Bone marrow (tissue), 2 donors: ENCODE measurements at regions not wholly inside any gene's neighbourhood (a gene's known extent, or its start where the extent isn't known, plus 50 kb on each side); places are given as distances from the start of the nearest gene placed in this dataset.

Experiments
- DNase-seq, 2 donors: peaks; one replicate each; lab custom pipeline; 2025; lab: John Stamatoyannopoulos, UW

DNA sequence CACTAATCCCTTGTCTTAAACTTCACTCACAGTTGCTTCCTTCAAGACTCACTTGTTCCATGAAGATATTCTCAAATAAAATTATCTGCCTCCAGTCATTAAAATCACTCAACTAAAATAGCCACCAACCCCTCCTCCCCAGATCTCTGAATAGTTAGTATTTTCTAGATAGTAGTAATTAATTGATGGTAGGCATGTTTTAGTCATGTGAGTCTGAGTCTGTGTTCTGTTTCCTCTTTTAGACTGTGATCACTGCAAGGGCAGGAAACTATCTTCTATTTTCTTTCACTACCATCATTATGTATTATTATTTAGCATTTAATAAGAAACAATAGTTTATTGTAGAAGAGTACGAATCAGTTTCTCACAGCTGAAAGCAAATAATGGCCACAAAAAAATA lies 1080.5 kb downstream of the IGSF11 start:
- DNase-seq, result no peak

DNA sequence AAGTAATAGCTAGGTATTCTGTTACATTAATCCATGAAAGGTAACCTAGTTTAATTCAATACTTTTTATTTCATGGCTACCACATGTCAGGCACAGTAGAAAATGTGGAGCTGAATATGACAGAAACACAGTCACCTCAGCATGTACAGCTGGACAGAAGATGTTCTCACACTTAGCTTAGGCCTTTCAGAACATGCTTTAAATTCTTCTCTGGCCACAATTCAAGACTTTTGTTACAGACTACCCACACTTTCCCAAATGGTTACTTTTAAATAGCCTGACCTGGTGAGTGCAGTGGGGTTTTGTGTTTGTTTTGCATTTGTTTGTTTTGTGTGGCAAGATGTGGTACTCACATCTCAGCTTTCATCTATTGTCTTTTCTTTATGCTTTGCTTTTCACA lies 1079.5 kb downstream of the IGSF11 start:
- DNase-seq, result no peak

DNA sequence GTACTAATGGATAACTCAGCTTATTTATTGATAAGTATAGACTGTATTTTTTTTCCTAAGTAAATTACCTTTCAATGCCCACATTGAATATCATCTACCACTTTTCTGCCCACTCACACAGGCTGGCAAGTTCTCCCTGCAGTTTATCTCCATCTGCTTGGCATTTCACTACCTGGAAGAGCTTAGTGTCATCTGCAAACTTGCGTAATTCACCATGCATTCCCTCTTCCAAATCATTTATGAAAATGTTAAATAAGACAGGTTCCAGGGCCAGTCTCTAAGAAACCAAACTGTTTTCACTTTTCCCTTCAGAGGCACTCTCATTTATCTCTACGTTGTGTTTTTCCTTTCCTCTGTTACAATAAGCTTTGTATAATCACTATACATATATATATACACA lies 1076.6 kb downstream of the IGSF11 start:
- no peak for DNase-seq

- no peak for DNase-seq
Observed at GRCh38 chr3:117962750-117963149, 1071.9 kb downstream of the IGSF11 start.

DNA sequence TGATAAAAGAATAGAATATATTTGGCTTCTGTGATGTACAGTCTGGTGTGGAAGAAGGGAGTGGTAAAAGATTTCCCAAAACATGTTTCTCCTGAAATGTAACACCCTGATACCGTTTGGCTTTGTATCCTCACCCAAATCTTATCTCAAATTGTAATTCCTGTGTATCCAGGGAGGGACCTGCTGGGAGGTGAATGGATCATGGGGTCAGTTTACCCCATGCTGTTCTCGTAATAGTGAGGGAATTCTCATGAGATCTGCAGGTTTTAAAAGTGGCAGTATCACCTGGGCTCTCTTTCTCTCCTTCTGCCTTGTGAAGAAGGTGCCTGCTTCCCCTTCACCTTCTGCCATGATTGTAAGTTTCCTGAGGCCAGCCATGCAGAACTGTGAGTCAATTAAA lies 1070.8 kb downstream of the IGSF11 start:
- no peak for DNase-seq

DNA sequence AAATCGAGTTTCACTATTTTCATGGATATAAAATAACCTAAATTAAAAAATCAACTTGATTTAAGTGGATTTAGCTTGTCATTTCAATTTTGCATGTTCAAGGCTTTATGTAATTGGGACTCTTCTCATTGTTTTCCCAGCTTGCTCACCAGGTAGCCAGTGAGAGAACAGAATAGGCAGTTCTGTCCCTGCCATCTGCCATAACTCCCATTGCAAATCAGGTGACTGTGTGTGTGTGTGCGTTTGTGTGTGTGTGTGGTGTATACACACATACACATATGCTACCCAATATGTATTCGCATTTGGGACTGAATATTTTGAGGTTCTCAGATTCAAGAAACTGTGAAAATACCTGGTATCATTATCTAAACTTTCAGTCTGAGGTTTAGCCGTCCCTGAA lies 1069.8 kb downstream of the IGSF11 start:
- no peak for DNase-seq

DNA sequence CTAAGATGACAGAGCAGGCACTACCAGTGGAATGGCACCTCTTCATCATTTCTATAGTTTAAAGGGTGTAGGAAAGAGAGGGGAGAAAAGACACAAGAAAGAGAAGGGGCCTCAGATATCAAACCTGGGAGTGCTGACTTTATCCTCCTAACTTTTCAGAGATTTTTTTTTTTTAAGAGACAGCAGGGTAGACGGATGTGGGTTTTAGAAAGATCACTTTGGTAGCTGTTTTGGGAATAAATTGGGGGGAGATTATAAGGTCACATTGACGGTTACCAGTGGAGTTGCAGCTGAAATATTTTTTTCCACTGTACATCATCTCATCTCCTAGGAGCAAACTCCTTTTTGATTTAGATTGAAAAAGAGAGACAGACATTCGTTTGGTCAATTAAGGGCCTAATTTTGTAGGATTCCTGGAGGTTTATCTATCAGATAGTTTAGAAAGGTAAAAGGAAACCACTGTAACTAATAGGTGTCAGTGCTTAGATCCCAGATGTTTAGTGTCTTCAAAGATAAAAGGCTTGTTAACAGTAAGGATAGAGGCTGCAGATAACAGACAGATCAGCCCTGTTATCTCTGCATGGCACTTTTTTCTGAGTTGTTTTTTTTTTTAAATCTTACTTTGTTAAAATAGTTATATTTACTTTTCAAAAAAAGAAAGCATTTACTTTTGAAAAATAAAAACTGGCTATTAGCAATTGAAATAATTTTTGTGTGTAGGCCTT lies 1057.0 kb downstream of the IGSF11 start:
- DNase-seq, result no peak

GRCh38 chr3:117979466-117979865 lies 1055.2 kb downstream of the IGSF11 start:
- DNase-seq, result no peak

DNA sequence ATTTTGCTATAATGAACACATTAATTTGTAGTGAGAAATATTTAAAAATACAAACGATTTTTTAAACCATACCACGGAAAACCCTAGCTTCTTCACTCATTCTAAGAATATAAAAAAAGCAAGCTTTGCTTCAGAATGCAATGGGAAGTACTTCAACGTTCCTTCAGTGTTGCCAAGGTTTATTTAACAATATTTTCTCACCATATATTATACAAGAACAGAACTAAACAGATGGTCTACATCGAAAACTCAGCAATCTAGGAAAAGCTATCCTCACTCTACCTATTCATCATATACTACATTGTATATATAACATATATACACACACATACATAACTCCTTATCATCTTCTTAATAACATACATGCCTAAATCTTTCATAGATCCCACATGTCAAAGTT lies 1047.4 kb downstream of the IGSF11 start:
- DNase-seq, result no peak

- DNase-seq, result no peak
Observed at GRCh38 chr3:117989982-117990381, 1044.7 kb downstream of the IGSF11 start.

GRCh38 chr3:117990627-117991026 lies 1044.0 kb downstream of the IGSF11 start:
- no peak for DNase-seq

DNA sequence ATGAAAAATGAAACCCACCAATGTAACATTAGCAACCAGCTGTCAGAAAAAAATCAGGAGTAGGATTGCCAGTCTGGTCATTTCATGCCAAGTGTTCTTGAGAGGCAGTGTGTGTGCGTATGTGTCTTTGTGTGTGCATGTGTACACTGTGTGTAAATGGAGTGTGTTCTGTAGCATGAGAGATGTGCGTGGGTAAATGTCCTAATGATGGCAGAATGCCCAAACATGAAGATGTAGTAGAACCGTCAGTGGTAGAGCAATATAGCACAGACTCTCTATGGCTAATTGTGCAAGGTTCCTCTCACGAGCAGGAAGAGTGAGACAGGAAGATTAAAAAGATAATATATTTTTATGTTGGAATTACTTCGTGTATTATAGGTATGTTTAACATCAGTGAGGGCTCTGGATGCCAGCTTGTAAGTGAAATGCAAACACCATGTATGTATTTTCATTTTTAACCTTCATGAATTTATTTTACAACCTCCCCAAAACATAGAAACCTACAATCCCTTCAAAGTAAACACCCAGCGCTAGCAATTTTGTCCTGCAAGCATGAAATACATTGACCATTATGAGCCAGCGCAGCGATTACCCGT lies 1038.7 kb downstream of the IGSF11 start:
- DNase-seq, result no peak

GRCh38 chr3:117997201-117998049 lies 1037.2 kb downstream of the IGSF11 start:
- peak; percentile 25 to 35 for DNase-seq

GRCh38 chr3:117998071-117998470 lies 1036.6 kb downstream of the IGSF11 start:
- no peak for DNase-seq

GRCh38 chr3:118000219-118000618 lies 1034.4 kb downstream of the IGSF11 start:
- no peak for DNase-seq

DNA sequence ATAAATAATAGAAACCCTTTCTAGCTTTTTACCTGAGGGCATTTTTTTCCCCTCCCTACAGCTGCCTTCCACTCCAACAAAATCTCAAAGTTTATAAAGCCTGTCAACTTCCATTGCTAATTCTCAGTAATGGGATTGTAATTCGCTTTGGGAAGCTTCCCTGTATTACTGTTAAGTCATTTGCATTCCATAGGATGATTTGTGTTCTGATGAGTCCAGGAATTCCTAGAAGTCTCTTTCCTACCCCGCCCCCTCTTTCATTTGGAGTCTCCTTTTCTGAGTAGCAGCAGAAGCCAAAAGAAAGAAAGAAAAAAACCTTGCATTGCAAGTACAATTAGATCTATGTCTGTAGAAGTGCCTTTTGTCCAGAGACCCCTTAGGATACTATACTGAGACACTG lies 1033.3 kb downstream of the IGSF11 start:
- no peak for DNase-seq

DNA sequence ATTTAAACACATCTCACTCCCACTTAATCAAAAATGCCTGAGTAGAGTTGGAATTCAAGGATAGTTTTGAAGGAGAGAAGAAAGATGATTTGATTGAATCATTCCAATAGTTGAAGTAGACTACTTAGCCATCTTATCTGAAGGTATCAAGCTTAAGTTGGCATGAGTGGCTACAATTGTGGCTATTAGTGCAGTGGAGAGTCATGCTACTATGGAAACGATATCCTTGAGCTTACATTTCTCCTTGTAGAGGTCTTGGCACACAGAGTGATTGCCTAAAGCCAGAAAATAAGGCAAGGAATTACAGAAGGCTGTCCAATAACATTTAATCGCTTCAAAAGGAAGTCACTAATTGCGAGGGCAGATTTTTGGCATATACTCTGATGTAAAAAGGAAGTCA lies 1022.7 kb downstream of the IGSF11 start:
- no peak for DNase-seq

DNA sequence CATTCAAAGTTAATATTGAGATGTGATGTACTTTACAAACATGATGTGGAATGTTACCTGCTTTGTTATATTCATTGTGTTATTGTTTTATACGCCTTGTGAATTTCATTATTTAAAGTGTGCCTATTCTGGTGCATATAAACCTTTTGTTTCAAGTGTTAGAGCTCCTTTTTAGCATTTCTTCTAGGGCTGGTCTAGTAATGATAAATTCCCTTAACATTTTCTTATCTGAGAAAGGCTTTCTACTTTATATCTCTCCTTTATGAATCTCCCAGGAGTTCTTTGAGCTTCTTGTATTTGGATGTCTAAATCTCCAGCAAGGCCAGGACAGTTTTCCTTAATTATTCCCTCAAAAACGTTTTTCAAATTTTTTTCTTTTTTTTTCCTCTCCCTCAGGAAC lies 1005.6 kb downstream of the IGSF11 start:
- DNase-seq, result no peak

GRCh38 chr3:118036215-118036614 lies 998.4 kb downstream of the IGSF11 start:
- no peak for DNase-seq

GRCh38 chr3:118055381-118055780 lies 979.3 kb downstream of the IGSF11 start:
- no peak for DNase-seq

GRCh38 chr3:118057086-118057485 lies 977.6 kb downstream of the IGSF11 start:
- no peak for DNase-seq

GRCh38 chr3:118059096-118059495 lies 975.5 kb downstream of the IGSF11 start:
- DNase-seq, result no peak

GRCh38 chr3:118067439-118067838 lies 967.2 kb downstream of the IGSF11 start:
- no peak for DNase-seq
